ENCODE measurements at regions not wholly inside any gene's neighbourhood (a gene's known extent, or its start where the extent isn't known, plus 50 kb on each side); places are given as distances from the start of the nearest gene placed in this dataset.

DNA sequence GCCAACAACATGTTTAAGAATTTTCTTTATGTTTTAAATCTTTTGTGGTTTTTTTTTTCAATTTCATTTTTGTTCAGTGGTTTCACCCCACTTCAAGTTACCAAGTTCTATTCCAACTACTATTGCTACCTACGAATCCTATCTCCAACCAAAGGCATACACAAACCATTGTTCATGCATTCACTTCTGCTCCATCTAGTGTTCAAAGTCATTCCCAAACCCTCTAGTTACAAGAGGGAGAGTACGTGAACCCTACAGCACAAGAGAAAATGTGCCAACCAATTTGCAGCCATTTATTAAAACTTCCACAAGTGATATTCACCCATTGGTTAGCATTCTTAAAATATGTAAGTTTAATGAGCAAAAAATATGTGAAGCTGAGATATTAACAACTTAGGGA lies 295.1 kb upstream of the KYNU start:
- H3K27ac ChIP-seq (ENCODE audit: low read depth, low read length), result no peak overlapping the region
- H3K79me2 ChIP-seq (ENCODE audit: insufficient read depth, low read length), result no peaks in the 10 kb centered on the region
- no peaks in the 10 kb centered on the region for H3K27me3 ChIP-seq (ENCODE audit: insufficient read depth, low read length)
- H3K4me3 ChIP-seq (ENCODE audit: insufficient read depth, low read length), result no peak overlapping the region
- no peaks in the 10 kb centered on the region for H3K36me3 ChIP-seq (ENCODE audit: insufficient read depth, low read length)
- TF ChIP-seq, protein P1, sequence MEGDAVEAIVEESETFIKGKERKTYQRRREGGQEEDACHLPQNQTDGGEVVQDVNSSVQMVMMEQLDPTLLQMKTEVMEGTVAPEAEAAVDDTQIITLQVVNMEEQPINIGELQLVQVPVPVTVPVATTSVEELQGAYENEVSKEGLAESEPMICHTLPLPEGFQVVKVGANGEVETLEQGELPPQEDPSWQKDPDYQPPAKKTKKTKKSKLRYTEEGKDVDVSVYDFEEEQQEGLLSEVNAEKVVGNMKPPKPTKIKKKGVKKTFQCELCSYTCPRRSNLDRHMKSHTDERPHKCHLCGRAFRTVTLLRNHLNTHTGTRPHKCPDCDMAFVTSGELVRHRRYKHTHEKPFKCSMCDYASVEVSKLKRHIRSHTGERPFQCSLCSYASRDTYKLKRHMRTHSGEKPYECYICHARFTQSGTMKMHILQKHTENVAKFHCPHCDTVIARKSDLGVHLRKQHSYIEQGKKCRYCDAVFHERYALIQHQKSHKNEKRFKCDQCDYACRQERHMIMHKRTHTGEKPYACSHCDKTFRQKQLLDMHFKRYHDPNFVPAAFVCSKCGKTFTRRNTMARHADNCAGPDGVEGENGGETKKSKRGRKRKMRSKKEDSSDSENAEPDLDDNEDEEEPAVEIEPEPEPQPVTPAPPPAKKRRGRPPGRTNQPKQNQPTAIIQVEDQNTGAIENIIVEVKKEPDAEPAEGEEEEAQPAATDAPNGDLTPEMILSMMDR (IDR thresholded peaks at IDR 0.05; ENCODE audit: extremely low read depth, low read depth, low read length), result no peak
- no peak overlapping the region for H2AFZ ChIP-seq (ENCODE audit: low read length)
- no peak for DNase-seq (ENCODE audit: insufficient read length, low spot score, missing footprints)
- H4K20me1 ChIP-seq (ENCODE audit: insufficient read depth, low read length), result no peaks in the 10 kb centered on the region
- no peak overlapping the region for H3K4me2 ChIP-seq (ENCODE audit: insufficient read depth, low read length)
- no peaks in the 10 kb centered on the region for H3K4me1 ChIP-seq (ENCODE audit: insufficient read depth, low read length)
- H3K9me3 ChIP-seq (ENCODE audit: low read depth, low read length), result no peaks in the 10 kb centered on the region

DNA sequence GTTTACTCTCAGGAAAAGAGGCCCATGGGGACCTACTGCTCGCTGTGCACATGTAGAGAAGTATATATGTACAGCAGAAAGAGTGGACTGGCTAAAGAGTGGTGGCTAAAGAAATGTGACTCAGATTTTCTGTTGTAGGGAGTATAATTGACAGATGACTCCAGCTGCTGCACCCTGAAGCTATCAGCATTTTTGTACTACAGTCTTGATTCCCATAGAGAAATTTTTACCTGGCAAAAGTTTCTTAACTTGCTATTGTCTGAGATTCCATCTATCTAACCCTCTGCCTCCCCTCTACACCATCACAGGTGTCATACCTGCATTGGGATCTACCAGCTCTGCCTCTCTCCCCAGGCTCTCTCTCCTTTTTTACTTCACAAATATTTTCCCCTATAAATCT lies 296.0 kb upstream of the KYNU start:
- no peak for DNase-seq (ENCODE audit: insufficient read length, low spot score, missing footprints)
- H3K36me3 ChIP-seq (ENCODE audit: insufficient read depth, low read length), result no peaks in the 10 kb centered on the region
- H3K4me2 ChIP-seq (ENCODE audit: insufficient read depth, low read length), result no peak overlapping the region
- no peak overlapping the region for H2AFZ ChIP-seq (ENCODE audit: low read length)
- H3K27ac ChIP-seq (ENCODE audit: low read depth, low read length), result no peak overlapping the region
- H3K4me1 ChIP-seq (ENCODE audit: insufficient read depth, low read length), result no peaks in the 10 kb centered on the region
- H3K27me3 ChIP-seq (ENCODE audit: insufficient read depth, low read length), result no peaks in the 10 kb centered on the region
- TF ChIP-seq, protein P1 (IDR thresholded peaks at IDR 0.05; ENCODE audit: extremely low read depth, low read depth, low read length), result no peak
- no peaks in the 10 kb centered on the region for H4K20me1 ChIP-seq (ENCODE audit: insufficient read depth, low read length)
- no peak overlapping the region for H3K4me3 ChIP-seq (ENCODE audit: insufficient read depth, low read length)
- no peaks in the 10 kb centered on the region for H3K79me2 ChIP-seq (ENCODE audit: insufficient read depth, low read length)
- no peaks in the 10 kb centered on the region for H3K9me3 ChIP-seq (ENCODE audit: low read depth, low read length)

DNA sequence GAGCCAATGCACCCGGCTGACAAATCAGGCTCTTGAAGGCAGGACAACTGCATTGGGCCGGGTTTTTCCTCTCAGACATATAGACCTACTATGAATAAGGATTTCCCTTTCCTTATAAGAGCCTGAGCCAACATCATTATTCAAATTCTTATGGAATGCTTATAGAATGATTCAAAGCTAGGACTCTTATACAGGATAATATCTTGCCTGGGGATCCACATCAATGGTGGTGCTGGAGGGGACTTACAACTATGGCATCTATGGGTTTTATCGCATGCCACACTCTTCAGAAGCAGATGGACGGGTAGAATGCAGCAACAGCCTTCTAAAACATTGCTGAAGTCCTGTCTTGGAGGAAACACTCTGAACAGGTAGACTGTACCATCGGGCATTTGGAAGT lies 296.8 kb upstream of the KYNU start:
- H3K4me2 ChIP-seq (ENCODE audit: insufficient read depth, low read length), result no peak overlapping the region
- H2AFZ ChIP-seq (ENCODE audit: low read length), result no peak overlapping the region
- TF ChIP-seq, protein P1 (IDR thresholded peaks at IDR 0.05; ENCODE audit: extremely low read depth, low read depth, low read length), result no peak
- no peaks in the 10 kb centered on the region for H3K4me1 ChIP-seq (ENCODE audit: insufficient read depth, low read length)
- H3K27me3 ChIP-seq (ENCODE audit: insufficient read depth, low read length), result no peaks in the 10 kb centered on the region
- H3K27ac ChIP-seq (ENCODE audit: low read depth, low read length), result no peak overlapping the region
- no peaks in the 10 kb centered on the region for H3K36me3 ChIP-seq (ENCODE audit: insufficient read depth, low read length)
- H3K4me3 ChIP-seq (ENCODE audit: insufficient read depth, low read length), result no peak overlapping the region
- H4K20me1 ChIP-seq (ENCODE audit: insufficient read depth, low read length), result no peaks in the 10 kb centered on the region
- no peaks in the 10 kb centered on the region for H3K79me2 ChIP-seq (ENCODE audit: insufficient read depth, low read length)
- no peak for DNase-seq (ENCODE audit: insufficient read length, low spot score, missing footprints)
- no peaks in the 10 kb centered on the region for H3K9me3 ChIP-seq (ENCODE audit: low read depth, low read length)

DNA sequence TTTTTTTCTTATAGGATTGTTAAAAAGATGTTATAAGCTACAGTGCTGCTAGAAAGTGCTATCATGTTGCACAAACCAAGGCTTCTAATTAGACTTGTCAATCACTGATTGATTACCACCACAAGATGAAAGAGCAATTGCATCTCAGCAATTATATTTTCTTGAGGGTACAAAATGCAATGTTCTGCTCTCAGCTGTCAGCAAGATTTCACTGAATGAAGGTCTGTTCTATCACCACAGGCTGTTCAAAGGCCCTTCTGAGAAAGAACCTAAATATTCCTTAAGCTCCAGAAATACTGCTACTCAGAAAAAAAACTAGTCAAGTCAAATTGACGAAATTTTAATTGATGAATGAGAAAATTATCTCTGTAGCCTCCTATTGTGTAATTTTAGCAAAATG lies 301.9 kb upstream of the KYNU start:
- Histone ChIP-seq H3K36me3 (ENCODE audit: insufficient read depth, low read length) (no peaks in the 10 kb centered on the region), H4K20me1 (ENCODE audit: insufficient read depth, low read length) (no peaks in the 10 kb centered on the region), H3K27ac (ENCODE audit: low read depth, low read length) (no peak overlapping the region), H3K9me3 (ENCODE audit: low read depth, low read length) (peaks cover 2% of the 10 kb centered on the region), H3K79me2 (ENCODE audit: insufficient read depth, low read length) (no peaks in the 10 kb centered on the region), H3K4me1 (ENCODE audit: insufficient read depth, low read length) (no peaks in the 10 kb centered on the region), H3K4me3 (ENCODE audit: insufficient read depth, low read length) (no peak overlapping the region), H3K4me2 (ENCODE audit: insufficient read depth, low read length) (no peak overlapping the region), H3K27me3 (ENCODE audit: insufficient read depth, low read length) (no peaks in the 10 kb centered on the region), H2AFZ (ENCODE audit: low read length) (no peak overlapping the region)
- no peak for DNase-seq (ENCODE audit: insufficient read length, low spot score, missing footprints)
- TF ChIP-seq, protein P1 (IDR thresholded peaks at IDR 0.05; ENCODE audit: extremely low read depth, low read depth, low read length), result no peak

Measured in osteoblast (primary cell).